GM18498 (cell line): ENCODE measurements at regions not wholly inside any gene's neighbourhood (a gene's known extent, or its start where the extent isn't known, plus 50 kb on each side); places are given as distances from the start of the nearest gene placed in this dataset.

Experiments used
- ATAC-seq: cut with Tn5 transposase; IDR thresholded peaks from one replicate; pipeline ENCODE4 v1.9.1; 2021; ENCODE audit warnings: mild to moderate bottlenecking, moderate library complexity; ENCODE audit not compliant: unreplicated experiment

DNA sequence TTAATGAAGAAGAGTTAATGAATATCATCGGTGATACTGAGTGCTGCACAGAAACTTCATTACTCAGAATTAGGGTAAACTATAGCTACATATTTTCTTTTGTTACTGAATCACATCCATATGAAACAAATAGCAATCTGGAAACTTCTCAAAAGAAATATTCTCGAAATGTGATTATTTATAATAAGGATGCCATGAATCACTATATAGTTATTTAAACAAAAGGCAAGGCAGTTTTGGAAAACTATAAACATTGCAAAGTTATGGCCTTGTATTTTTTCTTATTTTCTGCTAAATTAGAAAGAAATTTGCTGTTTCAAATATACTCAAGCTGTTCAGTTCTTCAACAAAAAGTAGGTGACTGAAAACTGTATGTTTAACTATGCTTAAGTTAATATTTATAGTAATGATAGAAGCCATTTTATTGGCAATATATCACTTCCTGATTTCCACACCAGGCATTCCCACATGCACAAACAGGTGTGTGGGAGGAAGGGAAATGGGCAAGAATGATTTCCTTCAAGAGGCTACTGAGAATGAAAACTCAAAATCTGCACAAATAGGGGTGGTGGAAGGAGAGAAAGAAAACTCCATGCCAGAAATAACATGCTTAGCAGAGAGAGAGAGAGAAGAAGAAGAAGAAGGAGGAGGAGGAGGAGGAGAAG is 74.5 kb upstream of the FRY start:
- no peak for ATAC-seq

DNA sequence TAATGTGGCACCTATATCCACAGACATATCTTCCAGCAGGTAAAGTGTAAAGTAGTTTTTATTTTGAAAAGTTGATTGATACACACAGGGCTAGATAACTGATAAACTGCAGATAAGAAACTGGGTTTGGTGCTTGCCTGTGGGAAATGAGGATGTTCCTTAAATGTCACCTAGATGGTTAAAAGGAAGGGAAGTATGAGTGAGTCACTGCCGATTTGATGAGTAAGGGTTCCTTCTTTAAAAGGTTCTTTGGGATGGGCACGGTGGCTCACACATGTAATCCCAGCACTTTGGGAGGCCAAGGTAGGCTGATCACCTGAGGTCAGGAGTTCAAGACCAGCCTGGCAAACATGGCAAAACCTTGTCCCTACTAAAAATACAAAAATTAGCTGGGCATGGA is 73.8 kb upstream of the FRY start:
- no peak for ATAC-seq

- ATAC-seq = no peak
Measured at GRCh38 chr13:31962731-31963370, 68.7 kb upstream of the FRY start.

GRCh38 chr13:31963631-31964030 is 67.9 kb upstream of the FRY start:
- no peak for ATAC-seq

GRCh38 chr13:31964168-31964567 is 67.4 kb upstream of the FRY start:
- no peak for ATAC-seq

GRCh38 chr13:31965361-31966066 is 66.1 kb upstream of the FRY start:
- ATAC-seq = peak; percentile 86

GRCh38 chr13:31967155-31967554 is 64.4 kb upstream of the FRY start:
- no peak for ATAC-seq

DNA sequence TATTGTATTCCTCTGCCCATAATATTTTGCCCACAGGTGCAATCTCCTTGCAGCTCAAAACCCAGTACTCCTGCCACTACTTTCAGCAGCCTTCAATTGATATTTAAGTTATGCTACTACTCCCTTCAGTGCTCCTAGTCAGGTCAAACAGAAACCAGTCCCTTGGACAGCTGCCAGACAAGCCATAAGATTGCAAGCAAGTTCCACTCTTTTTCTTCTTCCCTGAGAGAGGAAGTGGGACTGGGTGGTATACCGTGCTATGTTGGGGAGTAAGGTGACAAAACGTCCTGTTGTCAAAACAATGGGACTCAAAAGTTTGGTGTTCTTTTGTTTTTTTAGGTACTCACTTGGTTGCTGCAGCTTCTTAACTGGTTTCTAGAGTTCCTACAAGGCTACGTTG is 63.1 kb upstream of the FRY start:
- no peak for ATAC-seq

DNA sequence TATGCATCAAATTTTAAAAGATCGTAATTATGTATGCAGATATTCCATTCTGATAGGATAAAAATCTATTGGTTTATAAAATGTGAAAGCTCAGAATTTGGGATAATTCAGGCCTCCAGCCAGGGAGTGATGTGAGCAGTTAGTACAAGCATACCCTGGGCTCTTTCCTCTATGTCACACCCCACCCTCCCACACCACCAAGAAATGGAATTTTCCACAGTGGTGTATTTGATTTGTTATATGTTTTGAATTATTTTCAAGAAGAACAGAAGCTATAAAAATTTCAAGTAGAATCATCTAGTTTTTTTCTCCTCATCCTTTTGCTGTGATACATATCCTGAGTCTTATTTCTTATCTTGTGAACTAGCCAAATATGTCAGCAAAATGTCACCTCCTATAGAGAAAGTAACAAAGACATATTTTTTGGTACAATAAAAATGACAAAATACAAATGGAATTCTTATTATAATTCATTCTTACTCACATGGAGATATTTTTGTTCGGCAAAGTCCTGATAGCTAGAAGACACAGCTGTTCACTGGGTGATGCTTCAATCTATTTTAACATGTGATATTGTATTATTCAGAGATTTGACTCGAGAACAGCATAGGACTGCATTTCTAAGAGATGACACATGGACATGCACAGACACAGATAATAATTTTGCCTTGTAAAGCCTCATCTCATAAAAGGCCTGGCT is 61.2 kb upstream of the FRY start:
- ATAC-seq = no peak

- no peak for ATAC-seq
Measured at GRCh38 chr13:31972453-31972852, 59.1 kb upstream of the FRY start.

GRCh38 chr13:31978021-31978420 is 53.6 kb upstream of the FRY start:
- ATAC-seq = no peak

DNA sequence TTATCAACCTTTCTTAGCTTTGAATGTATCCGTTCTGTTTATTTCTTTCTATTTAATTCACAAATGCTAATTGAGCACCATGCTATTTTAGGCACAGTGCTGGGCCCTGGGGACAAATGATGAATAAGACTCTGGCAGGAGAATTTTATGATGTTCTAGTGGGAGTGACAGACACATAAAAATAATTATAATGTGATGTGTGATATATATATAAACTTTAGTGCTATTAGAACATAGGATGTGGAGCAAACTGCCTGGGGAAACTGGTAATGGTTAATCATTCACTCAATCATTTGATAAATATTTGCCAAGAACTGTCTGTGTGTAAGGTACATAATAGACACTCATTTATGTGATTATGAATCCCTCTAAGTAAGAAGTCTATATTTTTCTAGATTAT is 50.7 kb upstream of the FRY start:
- ATAC-seq = no peak
